ENCODE measurements at regions not wholly inside any gene's neighbourhood (a gene's known extent, or its start where the extent isn't known, plus 50 kb on each side); places are given as distances from the start of the nearest gene placed in this dataset.

GRCh38 chr11:45513821-45514340, 151.5 kb downstream of the CHST1 start:
- H3K27me3 ChIP-seq (ENCODE audit: insufficient read depth, low read length, poor library complexity): no peaks in the 10 kb centered on the region
- H3K9ac ChIP-seq (ENCODE audit: low read depth, low read length): no peak overlapping the region
- no peak overlapping the region for H3K27ac ChIP-seq (ENCODE audit: low read length)
- H3K4me2 ChIP-seq (ENCODE audit: insufficient read depth, low read length): no peak overlapping the region
- DNase-seq (no peak), ATAC-seq (ENCODE audit: insufficient read depth, low read depth) (no peak)
- H3K9me3 ChIP-seq (ENCODE audit: insufficient read depth, low read length, severe bottlenecking): no peaks in the 10 kb centered on the region
- no peaks in the 10 kb centered on the region for H4K20me1 ChIP-seq (ENCODE audit: insufficient read depth, low read length)
- no peaks in the 10 kb centered on the region for H3K36me3 ChIP-seq (ENCODE audit: insufficient read depth, low read length)
- H3K4me1 ChIP-seq (ENCODE audit: insufficient read depth, low read length): no peaks in the 10 kb centered on the region
- no peak overlapping the region for H2AFZ ChIP-seq (ENCODE audit: low read depth, low read length)
- H3K79me2 ChIP-seq (ENCODE audit: insufficient read depth, low read length): no peaks in the 10 kb centered on the region
- TF ChIP-seq, protein P1, sequence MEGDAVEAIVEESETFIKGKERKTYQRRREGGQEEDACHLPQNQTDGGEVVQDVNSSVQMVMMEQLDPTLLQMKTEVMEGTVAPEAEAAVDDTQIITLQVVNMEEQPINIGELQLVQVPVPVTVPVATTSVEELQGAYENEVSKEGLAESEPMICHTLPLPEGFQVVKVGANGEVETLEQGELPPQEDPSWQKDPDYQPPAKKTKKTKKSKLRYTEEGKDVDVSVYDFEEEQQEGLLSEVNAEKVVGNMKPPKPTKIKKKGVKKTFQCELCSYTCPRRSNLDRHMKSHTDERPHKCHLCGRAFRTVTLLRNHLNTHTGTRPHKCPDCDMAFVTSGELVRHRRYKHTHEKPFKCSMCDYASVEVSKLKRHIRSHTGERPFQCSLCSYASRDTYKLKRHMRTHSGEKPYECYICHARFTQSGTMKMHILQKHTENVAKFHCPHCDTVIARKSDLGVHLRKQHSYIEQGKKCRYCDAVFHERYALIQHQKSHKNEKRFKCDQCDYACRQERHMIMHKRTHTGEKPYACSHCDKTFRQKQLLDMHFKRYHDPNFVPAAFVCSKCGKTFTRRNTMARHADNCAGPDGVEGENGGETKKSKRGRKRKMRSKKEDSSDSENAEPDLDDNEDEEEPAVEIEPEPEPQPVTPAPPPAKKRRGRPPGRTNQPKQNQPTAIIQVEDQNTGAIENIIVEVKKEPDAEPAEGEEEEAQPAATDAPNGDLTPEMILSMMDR (IDR thresholded peaks at IDR 0.05; ENCODE audit: borderline replicate concordance, extremely low read depth, low read length, poor library complexity, severe bottlenecking): no peak
- TF ChIP-seq EZH2 (IDR thresholded peaks at IDR 0.05; ENCODE audit: borderline replicate concordance, low read depth, low read length, severe bottlenecking): no peak
- H3K4me3 ChIP-seq (ENCODE audit: low read depth in 1 of 2, low read length in 2 of 2): no peak overlapping the region

DNA sequence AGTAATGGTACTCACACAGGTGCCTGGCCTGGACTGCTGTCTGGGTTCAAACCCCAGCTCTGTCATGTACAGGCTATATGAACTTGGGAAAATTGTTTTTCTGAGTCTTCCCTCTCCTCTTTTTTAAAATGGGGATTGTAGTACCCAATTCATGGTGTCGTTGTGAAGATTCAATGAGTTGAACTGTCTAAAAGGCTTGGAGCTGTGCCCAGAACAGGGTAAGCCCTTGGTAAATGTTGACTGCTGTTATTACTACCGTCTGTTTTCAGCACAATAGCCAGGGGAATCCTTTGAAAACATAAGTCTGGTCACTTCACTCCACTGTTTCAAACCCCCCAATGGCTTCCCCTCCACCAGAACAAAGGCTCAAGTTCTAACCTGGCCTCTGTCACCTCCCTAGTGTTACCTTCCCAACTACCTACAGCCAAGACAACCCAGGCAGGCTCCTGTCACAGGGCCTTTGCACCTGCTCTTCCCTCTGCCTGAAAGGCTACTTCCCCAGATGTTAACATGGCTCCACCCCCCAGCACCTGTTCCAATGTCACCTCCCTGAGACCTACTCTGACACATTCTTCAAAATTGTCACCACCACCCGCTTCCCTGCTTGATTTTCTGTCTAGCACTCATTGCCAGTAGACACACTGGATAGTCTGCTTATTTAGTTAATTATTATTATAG, 152.8 kb downstream of the CHST1 start:
- H3K9ac ChIP-seq (ENCODE audit: low read depth, low read length): no peak overlapping the region
- H4K20me1 ChIP-seq (ENCODE audit: insufficient read depth, low read length): no peaks in the 10 kb centered on the region
- H3K27me3 ChIP-seq (ENCODE audit: insufficient read depth, low read length, poor library complexity): no peaks in the 10 kb centered on the region
- TF ChIP-seq EZH2 (IDR thresholded peaks at IDR 0.05; ENCODE audit: borderline replicate concordance, low read depth, low read length, severe bottlenecking): no peak
- H3K79me2 ChIP-seq (ENCODE audit: insufficient read depth, low read length): no peaks in the 10 kb centered on the region
- no peaks in the 10 kb centered on the region for H3K9me3 ChIP-seq (ENCODE audit: insufficient read depth, low read length, severe bottlenecking)
- ATAC-seq (ENCODE audit: insufficient read depth, low read depth) (no peak), DNase-seq (no peak)
- no peaks in the 10 kb centered on the region for H3K4me1 ChIP-seq (ENCODE audit: insufficient read depth, low read length)
- H3K36me3 ChIP-seq (ENCODE audit: insufficient read depth, low read length): no peaks in the 10 kb centered on the region
- no peak overlapping the region for H3K4me2 ChIP-seq (ENCODE audit: insufficient read depth, low read length)
- H2AFZ ChIP-seq (ENCODE audit: low read depth, low read length): no peak overlapping the region
- H3K27ac ChIP-seq (ENCODE audit: low read length): no peak overlapping the region
- H3K4me3 ChIP-seq (ENCODE audit: low read depth in 1 of 2, low read length in 2 of 2): no peak overlapping the region

- no peak overlapping the region for H3K27ac ChIP-seq (ENCODE audit: low read length)
- no peaks in the 10 kb centered on the region for H3K79me2 ChIP-seq (ENCODE audit: insufficient read depth, low read length)
- H3K4me2 ChIP-seq (ENCODE audit: insufficient read depth, low read length): no peak overlapping the region
- H3K36me3 ChIP-seq (ENCODE audit: insufficient read depth, low read length): no peaks in the 10 kb centered on the region
- TF ChIP-seq EZH2 (IDR thresholded peaks at IDR 0.05; ENCODE audit: borderline replicate concordance, low read depth, low read length, severe bottlenecking): no peak
- TF ChIP-seq, protein P1 (IDR thresholded peaks at IDR 0.05; ENCODE audit: borderline replicate concordance, extremely low read depth, low read length, poor library complexity, severe bottlenecking): no peak
- H4K20me1 ChIP-seq (ENCODE audit: insufficient read depth, low read length): no peaks in the 10 kb centered on the region
- no peak overlapping the region for H3K4me3 ChIP-seq (ENCODE audit: low read depth in 1 of 2, low read length in 2 of 2)
- H3K9ac ChIP-seq (ENCODE audit: low read depth, low read length): no peak overlapping the region
- H3K4me1 ChIP-seq (ENCODE audit: insufficient read depth, low read length): no peaks in the 10 kb centered on the region
- ATAC-seq (ENCODE audit: insufficient read depth, low read depth): no peak
- H2AFZ ChIP-seq (ENCODE audit: low read depth, low read length): no peak overlapping the region
- no peaks in the 10 kb centered on the region for H3K9me3 ChIP-seq (ENCODE audit: insufficient read depth, low read length, severe bottlenecking)
- no peaks in the 10 kb centered on the region for H3K27me3 ChIP-seq (ENCODE audit: insufficient read depth, low read length, poor library complexity)
- no peak for DNase-seq
Observed at GRCh38 chr11:45511566-45511965, 153.9 kb downstream of the CHST1 start.

GRCh38 chr11:45507916-45508315, 157.5 kb downstream of the CHST1 start:
- no peaks in the 10 kb centered on the region for H3K27me3 ChIP-seq (ENCODE audit: insufficient read depth, low read length, poor library complexity)
- H3K9ac ChIP-seq (ENCODE audit: low read depth, low read length): no peak overlapping the region
- H3K79me2 ChIP-seq (ENCODE audit: insufficient read depth, low read length): no peaks in the 10 kb centered on the region
- no peaks in the 10 kb centered on the region for H3K36me3 ChIP-seq (ENCODE audit: insufficient read depth, low read length)
- no peak for DNase-seq
- no peak overlapping the region for H3K4me2 ChIP-seq (ENCODE audit: insufficient read depth, low read length)
- H3K4me1 ChIP-seq (ENCODE audit: insufficient read depth, low read length): no peaks in the 10 kb centered on the region
- no peaks in the 10 kb centered on the region for H4K20me1 ChIP-seq (ENCODE audit: insufficient read depth, low read length)
- ATAC-seq (ENCODE audit: insufficient read depth, low read depth): no peak
- no peak overlapping the region for H3K27ac ChIP-seq (ENCODE audit: low read length)
- H3K4me3 ChIP-seq (ENCODE audit: low read depth in 1 of 2, low read length in 2 of 2): no peak overlapping the region
- TF ChIP-seq, protein P1 (IDR thresholded peaks at IDR 0.05; ENCODE audit: borderline replicate concordance, extremely low read depth, low read length, poor library complexity, severe bottlenecking): no peak
- no peak for TF ChIP-seq EZH2 (IDR thresholded peaks at IDR 0.05; ENCODE audit: borderline replicate concordance, low read depth, low read length, severe bottlenecking)
- H3K9me3 ChIP-seq (ENCODE audit: insufficient read depth, low read length, severe bottlenecking): no peaks in the 10 kb centered on the region
- H2AFZ ChIP-seq (ENCODE audit: low read depth, low read length): no peak overlapping the region

All from DND-41 (cell line).